ENCODE measurements at regions not wholly inside any gene's neighbourhood (a gene's known extent, or its start where the extent isn't known, plus 50 kb on each side); places are given as distances from the start of the nearest gene placed in this dataset.

GRCh38 chr1:58000821-58001220, 545.7 kb downstream of the OMA1 start:
- DNase-seq (ENCODE audit: low read depth in 2 of 2): no peak

- no peak for DNase-seq (ENCODE audit: low read depth in 2 of 2)
Observed at GRCh38 chr1:58000116-58000515, 546.4 kb downstream of the OMA1 start.

- no peak for DNase-seq (ENCODE audit: low read depth in 2 of 2)
Observed at GRCh38 chr1:57996400-57996799, 550.1 kb downstream of the OMA1 start.

GRCh38 chr1:57991289-57991688, 555.2 kb downstream of the OMA1 start:
- no peak for DNase-seq (ENCODE audit: low read depth in 2 of 2)

- no peak for DNase-seq (ENCODE audit: low read depth in 2 of 2)
Observed at GRCh38 chr1:57989877-57990276, 556.6 kb downstream of the OMA1 start.

GRCh38 chr1:57987523-57987922, 559.0 kb downstream of the OMA1 start:
- DNase-seq (ENCODE audit: low read depth in 2 of 2): no peak

GRCh38 chr1:57986432-57986831, 560.1 kb downstream of the OMA1 start:
- no peak for DNase-seq (ENCODE audit: low read depth in 2 of 2)

- DNase-seq (ENCODE audit: low read depth in 2 of 2): no peak
Observed at GRCh38 chr1:57984277-57984676, 560.4 kb upstream of the DAB1 start.

GRCh38 chr1:57983441-57983840, 559.6 kb upstream of the DAB1 start:
- no peak for DNase-seq (ENCODE audit: low read depth in 2 of 2)

- no peak for DNase-seq (ENCODE audit: low read depth in 2 of 2)
Observed at GRCh38 chr1:57982852-57983251, 559.0 kb upstream of the DAB1 start.

- DNase-seq (ENCODE audit: low read depth in 2 of 2): no peak
Observed at GRCh38 chr1:57976216-57976615, 552.4 kb upstream of the DAB1 start.

- no peak for DNase-seq (ENCODE audit: low read depth in 2 of 2)
Observed at GRCh38 chr1:57968321-57968720, 544.5 kb upstream of the DAB1 start.

- no peak for DNase-seq (ENCODE audit: low read depth in 2 of 2)
Observed at GRCh38 chr1:57966751-57967406, 543.0 kb upstream of the DAB1 start.

GRCh38 chr1:57966340-57966739, 542.5 kb upstream of the DAB1 start:
- no peak for DNase-seq (ENCODE audit: low read depth in 2 of 2)

GRCh38 chr1:57963581-57963980, 539.7 kb upstream of the DAB1 start:
- no peak for DNase-seq (ENCODE audit: low read depth in 2 of 2)

- no peak for DNase-seq (ENCODE audit: low read depth in 2 of 2)
Observed at GRCh38 chr1:57959531-57960241, 535.8 kb upstream of the DAB1 start.

- no peak for DNase-seq (ENCODE audit: low read depth in 2 of 2)
Observed at GRCh38 chr1:57957576-57957975, 533.7 kb upstream of the DAB1 start.

- DNase-seq (ENCODE audit: low read depth in 2 of 2): no peak
Observed at GRCh38 chr1:57951390-57951789, 527.5 kb upstream of the DAB1 start.

GRCh38 chr1:57949168-57949567, 525.3 kb upstream of the DAB1 start:
- no peak for DNase-seq (ENCODE audit: low read depth in 2 of 2)

GRCh38 chr1:57947471-57947870, 523.6 kb upstream of the DAB1 start:
- DNase-seq (ENCODE audit: low read depth in 2 of 2): no peak

GRCh38 chr1:57945045-57945444, 521.2 kb upstream of the DAB1 start:
- no peak for DNase-seq (ENCODE audit: low read depth in 2 of 2)

- no peak for DNase-seq (ENCODE audit: low read depth in 2 of 2)
Observed at GRCh38 chr1:57943365-57943764, 519.5 kb upstream of the DAB1 start.

GRCh38 chr1:57934745-57935144, 510.9 kb upstream of the DAB1 start:
- DNase-seq (ENCODE audit: low read depth in 2 of 2): no peak

GRCh38 chr1:57927003-57927402, 503.1 kb upstream of the DAB1 start:
- DNase-seq (ENCODE audit: low read depth in 2 of 2): no peak

All from stimulated activated CD8-positive, alpha-beta memory T cell treated with anti-CD3 and anti-CD28 coated beads, Interleukin-2, amount 100 ng/mL, for 48 hours (primary cell).